K562 (cell line): ENCODE measurements at regions not wholly inside any gene's neighbourhood (a gene's known extent, or its start where the extent isn't known, plus 50 kb on each side); places are given as distances from the start of the nearest gene placed in this dataset.

ENCODE experiments used
- ATAC-seq: fragments of 200-7000 bp; cut with Tn5 transposase; 3 replicates; pipeline ENCODE4 v1.9.1; 2020; ENCODE audit warnings: moderate library complexity
- BruUV-seq: library from RNA; stranded (reverse); fragments of 400-500 nt; replicated peaks from 2 replicates; lab custom pipeline; 2021; lab: Mats Ljungman, UMichigan
- CTCF ChIA-PET: fragments of 300-600 bp; formaldehyde crosslinking; extraction: SDS; loops from one replicate; lab custom pipeline; 2021; ENCODE audit warnings: low intra/inter-chr PET ratio; lab: Yijun Ruan, JAX
- POLR2A ChIA-PET: fragments of 300-600, 350-650 bp; sonication (Branson Sonifier 250); formaldehyde crosslinking; extraction: SDS; loops from one replicate; lab custom pipeline; 2021; ENCODE audit warnings: antibody characterized with exemption, inconsistent platforms; lab: Yijun Ruan, JAX
- DNase-seq, 4 experiments: peaks; one replicate each; pipeline versions ENCODE4 v3.0.0 to v3.0.0-alpha.2; 2011 to 2018; ENCODE audit warnings: low spot score in 3 of 4, mixed read lengths in 3 of 4; ENCODE audit errors: extremely low read depth in 1 of 4
- FAIRE-seq: peaks from 2 replicates; lab custom pipeline; 2011; peaks lifted over from hg19 to GRCh38; lab: Jason Lieb, UNC
- H2AFZ ChIP-seq: 2 replicates; pipeline ENCODE4 v1.6.0; 2011; ENCODE audit warnings: low read depth, low read length, control low read depth, inconsistent platforms
- H3K27ac ChIP-seq: fragments of 200-600 bp; 3 replicates; pipeline ENCODE4 v1.8.0; 2011; ENCODE audit warnings: low read depth, mild to moderate bottlenecking, control low read depth, inconsistent platforms, low read length, moderate library complexity, mixed read lengths; ENCODE audit errors: extremely low read depth
- H3K27me3 ChIP-seq, 2 experiments: fragments of 300-600 bp in 1 of 2; 2 replicates in 1 of 2; 3 replicates in 1 of 2; pipeline versions ENCODE4 v1.6.0 to v1.8.0; 2011; ENCODE audit warnings: inconsistent platforms in 2 of 2, low read length in 2 of 2, mild to moderate bottlenecking in 1 of 2, mixed read lengths in 1 of 2, moderate library complexity in 1 of 2; ENCODE audit not compliant: control insufficient read depth in 2 of 2, insufficient read depth in 2 of 2
- H3K36me3 ChIP-seq: fragments of 300-600 bp; 3 replicates; pipeline ENCODE4 v1.8.0; 2011; ENCODE audit warnings: mild to moderate bottlenecking, low read length, inconsistent platforms; ENCODE audit not compliant: control insufficient read depth, insufficient read depth
- H3K4me1 ChIP-seq, 2 experiments: fragments of 200-600 bp in 1 of 2; replicated peaks in 1 of 2; 2 replicates in 1 of 2; 3 replicates in 1 of 2; pipeline versions ENCODE4 v1.5.1 to v1.8.0; 2011; ENCODE audit warnings: inconsistent platforms in 2 of 2, low read length in 2 of 2, mild to moderate bottlenecking in 1 of 2, mixed read lengths in 1 of 2, moderate library complexity in 1 of 2; ENCODE audit not compliant: control insufficient read depth in 2 of 2, insufficient read depth in 2 of 2
- H3K4me2 ChIP-seq: 2 replicates; pipeline ENCODE4 v1.6.1; 2011; ENCODE audit warnings: low read length, control low read depth, inconsistent platforms, mixed read lengths; ENCODE audit not compliant: insufficient read depth
- H3K4me3 ChIP-seq: fragments of 200-600 bp; sonication (generic), shearing (Covaris generic); 2 replicates; pipeline ENCODE4 v1.5.1; 2016; ENCODE audit warnings: control low read depth, inconsistent platforms
- H3K79me2 ChIP-seq: fragments of 200-600 bp; 3 replicates; pipeline ENCODE4 v1.8.0; 2011; ENCODE audit warnings: low read length, inconsistent platforms; ENCODE audit not compliant: control insufficient read depth, insufficient read depth
- H3K9ac ChIP-seq, 2 experiments: 2 replicates each; pipeline versions ENCODE4 v1.6.0 to v1.6.1; 2011; ENCODE audit warnings: low read depth in 2 of 2, low read length in 2 of 2, control low read depth in 1 of 2, inconsistent platforms in 1 of 2, mild to moderate bottlenecking in 1 of 2, mixed read lengths in 1 of 2; ENCODE audit not compliant: insufficient read depth in 1 of 2
- H3K9me1 ChIP-seq: one replicate; pipeline ENCODE4 v1.6.0; 2011; ENCODE audit warnings: inconsistent platforms, mild to moderate bottlenecking, low read length, moderate library complexity; ENCODE audit not compliant: control insufficient read depth, insufficient read depth
- H3K9me3 ChIP-seq: replicated peaks from 2 replicates; pipeline ENCODE4 v1.5.1; 2011; ENCODE audit warnings: low read depth, low read length, inconsistent platforms; ENCODE audit not compliant: control insufficient read depth, insufficient read depth
- H4K20me1 ChIP-seq: replicated peaks from 2 replicates; pipeline ENCODE4 v1.6.1; 2011; ENCODE audit warnings: low read length, inconsistent platforms, mixed read lengths; ENCODE audit not compliant: control insufficient read depth, insufficient read depth
- HIVEP1 ChIP-seq: fragments of 250-450 bp; sonication (Bioruptor Pico); IDR thresholded peaks from 2 replicates; pipeline ENCODE4 v1.4.0; 2020; ENCODE audit warnings: mild to moderate bottlenecking
- MED1 ChIP-seq: sonication (generic); formaldehyde crosslinking; IDR thresholded peaks from 2 replicates; pipeline ENCODE4 v1.8.1; 2023; ENCODE audit warnings: missing genetic modification reagents, borderline replicate concordance
- MEIS2 ChIP-seq: fragments of 450-650 bp; IDR thresholded peaks from 2 replicates; pipeline ENCODE4 v1.6.1; 2014; ENCODE audit warnings: mild to moderate bottlenecking; ENCODE audit not compliant: partially characterized antibody
- NEUROD1 ChIP-seq: fragments of 150-350 bp; IDR thresholded peaks from 2 replicates; pipeline ENCODE4 v1.6.1; 2014; ENCODE audit warnings: borderline replicate concordance, low read length, low read depth; ENCODE audit not compliant: partially characterized antibody
- PBX2 ChIP-seq, 2 experiments: IDR thresholded peaks in 1 of 2; conservative IDR thresholded peaks in 1 of 2; 2 replicates each; pipeline ENCODE4 v1.6.1; 2016; ENCODE audit warnings: low read depth in 2 of 2, mild to moderate bottlenecking in 1 of 2, missing compliant biosample characterization in 1 of 2, missing genetic modification characterization in 1 of 2, moderate library complexity in 1 of 2
- PKNOX1 ChIP-seq: fragments of 450-650 bp; IDR thresholded peaks from 2 replicates; pipeline ENCODE4 v1.6.1; 2016
- RCOR1 ChIP-seq, 2 experiments: IDR thresholded peaks; 2 replicates each; pipeline ENCODE4 v1.6.1; 2012; ENCODE audit warnings: low read depth in 2 of 2, low read length in 2 of 2, borderline replicate concordance in 1 of 2, improper control_type of control experiment in 1 of 2
- TRIM28 ChIP-seq: fragments of 450-650 bp; IDR thresholded peaks from 2 replicates; pipeline ENCODE4 v1.6.1; 2017
- WGBS: fragments of 100-300 bp; shearing (Covaris generic); methylation state at CpG from one replicate; pipeline ENCODE4 v1.1.6; 2016; ENCODE audit warnings: low coverage, mixed read lengths; ENCODE audit not compliant: insufficient coverage; ENCODE audit errors: missing lambda C conversion rate; 5-methylcytosine and 5-hydroxymethylcytosine counted together
- in situ Hi-C: fragments of 300-500 bp; cut with MboI; formaldehyde crosslinking; loops from 4 replicates; pipeline ENCODE4 v1.15.0; 2018; ENCODE audit warnings: inconsistent platforms, mixed read lengths
- intact Hi-C: fragments of 100-400 bp; cut with micrococcal nuclease; formaldehyde crosslinking; loops from 2 replicates; pipeline ENCODE4 v1.14.2; 2022
- TF ChIP-seq, protein P1 (sequence below), 2 experiments: fragments of 200-800 bp in 1 of 2; sonication (Bioruptor generic) in 1 of 2; sonication (generic) in 1 of 2; formaldehyde crosslinking in 1 of 2; IDR thresholded peaks in 1 of 2; conservative IDR thresholded peaks in 1 of 2; 2 replicates each; pipeline versions ENCODE4 v1.5.0 to v1.6.1; 2016 to 2020; ENCODE audit warnings: missing compliant biosample characterization in 1 of 2, missing genetic modification characterization in 1 of 2, missing genetic modification reagents in 1 of 2

- TF ChIP-seq NEUROD1, result no peak
- TF ChIP-seq, protein P1, sequence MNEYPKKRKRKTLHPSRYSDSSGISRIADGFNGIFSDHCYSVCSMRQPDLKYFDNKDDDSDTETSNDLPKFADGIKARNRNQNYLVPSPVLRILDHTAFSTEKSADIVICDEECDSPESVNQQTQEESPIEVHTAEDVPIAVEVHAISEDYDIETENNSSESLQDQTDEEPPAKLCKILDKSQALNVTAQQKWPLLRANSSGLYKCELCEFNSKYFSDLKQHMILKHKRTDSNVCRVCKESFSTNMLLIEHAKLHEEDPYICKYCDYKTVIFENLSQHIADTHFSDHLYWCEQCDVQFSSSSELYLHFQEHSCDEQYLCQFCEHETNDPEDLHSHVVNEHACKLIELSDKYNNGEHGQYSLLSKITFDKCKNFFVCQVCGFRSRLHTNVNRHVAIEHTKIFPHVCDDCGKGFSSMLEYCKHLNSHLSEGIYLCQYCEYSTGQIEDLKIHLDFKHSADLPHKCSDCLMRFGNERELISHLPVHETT (CRISPR knock-in tag; conservative IDR thresholded peaks at IDR 0.05 in 1 of 2, IDR thresholded peaks at IDR 0.05 in 1 of 2), result no peak
Measured at GRCh38 chr2:189375842-189376241, 65.4 kb upstream of the WDR75 start (continued).

GRCh38 chr2:189379287-189379630 is 62.0 kb upstream of the WDR75 start:
- H3K27me3 ChIP-seq, result no peaks in the 10 kb centered on the region
- H3K36me3 ChIP-seq, result no peaks in the 10 kb centered on the region
- intact Hi-C loops (no loop called here), in situ Hi-C loops (no loop called here)
- no peak for DNase-seq
- POLR2A ChIA-PET, result interaction anchor here (1.3 kb wide), 1 partner anchor 25 kb away, joined by 3 read pairs; no protein-coding TSS in a partner anchor
- no peak overlapping the region for H2AFZ ChIP-seq
- H3K4me3 ChIP-seq, result no peak overlapping the region
- H3K9ac ChIP-seq, result no peak overlapping the region
- no peak for TF ChIP-seq MED1 (CRISPR knock-in tag)
- no peak for TF ChIP-seq PBX2 (CRISPR knock-in tag; IDR thresholded peaks at IDR 0.05; ENCODE audit: low read depth)
- TF ChIP-seq PBX2 (tag; conservative IDR thresholded peaks at IDR 0.05; ENCODE audit: low read depth), result peak; percentile 31; the same call in 1 of the 2 replicates
- no peak for TF ChIP-seq HIVEP1 (CRISPR knock-in tag)
- no peak for TF ChIP-seq RCOR1 (IDR thresholded peaks at IDR 0.05; ENCODE audit: borderline replicate concordance in 1 of 2, low read depth in 2 of 2, low read length in 2 of 2)
- peak; percentile 44 for TF ChIP-seq MEIS2
- TF ChIP-seq TRIM28, result no peak
- peak; percentile 33; the same call in 1 of the 2 replicates for TF ChIP-seq PKNOX1
- TF ChIP-seq, all 486 proteins: peak for 3
- no TSS peak for BruUV-seq
- Histone ChIP-seq H3K79me2 (no peaks in the 10 kb centered on the region), H3K9me1 (no peaks in the 10 kb centered on the region), H3K9me3 (peaks cover 2% of the 10 kb centered on the region; the same call in 1 of the 2 replicates), H3K4me1 (no peaks in the 10 kb centered on the region), H4K20me1 (no peaks in the 10 kb centered on the region), H3K27ac (no peak overlapping the region), H3K4me2 (no peak overlapping the region)
- CTCF ChIA-PET, result no interaction called here
- ATAC-seq, result no peak
- FAIRE-seq, result no peak
- WGBS, result 4% methylated on average over 2 of the region's 2 CpGs
